Rectal smooth muscle tissue (tissue), 1 donor: ENCODE measurements at regions not wholly inside any gene's neighbourhood (a gene's known extent, or its start where the extent isn't known, plus 50 kb on each side); places are given as distances from the start of the nearest gene placed in this dataset.

Source experiments
- H3K27ac ChIP-seq: one replicate; pipeline ENCODE4 v1.7.0; 2013; ENCODE audit warnings: low read depth, low read length, inconsistent platforms
- H3K27me3 ChIP-seq: one replicate; pipeline ENCODE4 v1.7.0; 2013; ENCODE audit warnings: low read length; ENCODE audit not compliant: control insufficient read depth, insufficient read depth
- H3K36me3 ChIP-seq: one replicate; pipeline ENCODE4 v1.7.0; 2013; ENCODE audit warnings: low read length; ENCODE audit not compliant: control insufficient read depth, insufficient read depth
- H3K4me1 ChIP-seq: one replicate; pipeline ENCODE4 v1.7.0; 2013; ENCODE audit warnings: low read length; ENCODE audit not compliant: control insufficient read depth, insufficient read depth
- H3K4me3 ChIP-seq: one replicate; pipeline ENCODE4 v1.7.0; 2013; ENCODE audit warnings: low read length
- H3K9ac ChIP-seq: one replicate; pipeline ENCODE4 v1.7.0; 2013; ENCODE audit warnings: low read length

DNA sequence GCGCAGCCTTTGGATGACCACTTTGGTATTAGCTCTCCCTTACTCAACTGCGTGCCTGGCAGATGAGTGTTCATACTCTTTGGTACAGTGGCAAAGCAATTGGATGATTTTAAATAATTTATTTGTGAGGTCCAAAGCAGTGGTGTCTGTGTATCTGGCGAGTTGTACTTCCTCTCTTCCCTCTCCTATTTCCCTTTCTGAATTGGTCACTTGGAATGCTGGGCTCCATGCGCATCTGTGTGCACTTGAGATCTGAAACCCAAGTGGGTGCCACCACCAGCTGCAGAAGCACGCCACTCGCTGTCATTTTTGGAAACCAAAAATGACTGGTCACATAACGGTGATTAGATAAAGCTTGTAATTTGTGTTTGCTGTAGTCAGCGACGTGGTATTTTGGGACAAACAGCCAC is 386.0 kb upstream of the KLF4 start:
- Histone ChIP-seq H3K27me3 (no peaks in the 10 kb centered on the region), H3K36me3 (no peaks in the 10 kb centered on the region), H3K4me3 (no peak overlapping the region), H3K27ac (no peak overlapping the region), H3K9ac (no peak overlapping the region), H3K4me1 (no peaks in the 10 kb centered on the region)

DNA sequence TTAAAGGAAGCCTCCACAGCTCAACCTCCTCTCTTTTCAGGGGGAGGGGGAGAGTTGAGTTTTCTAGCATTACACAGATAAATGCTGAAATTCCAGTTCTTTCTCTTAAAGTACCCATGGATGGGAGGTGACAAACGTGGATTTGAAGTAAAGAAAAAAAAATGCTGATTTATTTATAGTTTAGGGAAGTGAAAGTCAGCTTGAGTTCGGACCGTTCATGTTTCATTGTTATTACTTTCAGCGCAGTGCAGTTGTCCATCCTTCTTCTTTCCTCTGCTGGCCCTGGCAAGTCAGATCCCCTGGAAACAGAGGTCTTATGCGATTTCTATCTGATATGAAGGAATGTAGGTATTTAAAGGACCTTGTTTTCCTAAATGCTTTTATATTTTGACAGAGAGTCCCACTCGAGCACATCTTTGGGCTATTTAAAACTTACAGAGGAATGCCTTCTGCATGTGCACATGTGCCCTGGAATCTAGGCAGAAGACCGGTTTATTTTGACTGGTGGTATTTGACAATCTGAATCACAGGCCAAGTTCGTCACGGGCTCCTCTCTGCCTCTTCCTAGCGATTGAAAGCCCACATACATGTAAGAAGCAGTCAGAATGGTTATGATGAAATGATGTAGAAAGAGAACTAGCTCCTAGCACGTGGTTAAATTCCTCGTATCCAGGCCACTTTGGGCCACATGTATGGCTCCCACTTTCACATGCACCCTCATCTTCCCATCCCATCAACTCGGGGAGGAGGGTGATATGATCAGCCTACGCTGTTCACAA is 385.2 kb upstream of the KLF4 start:
- no peaks in the 10 kb centered on the region for H3K36me3 ChIP-seq
- H3K4me1 ChIP-seq, result no peaks in the 10 kb centered on the region
- H3K4me3 ChIP-seq, result no peak overlapping the region
- H3K27ac ChIP-seq, result no peak overlapping the region
- H3K9ac ChIP-seq, result no peak overlapping the region
- no peaks in the 10 kb centered on the region for H3K27me3 ChIP-seq

DNA sequence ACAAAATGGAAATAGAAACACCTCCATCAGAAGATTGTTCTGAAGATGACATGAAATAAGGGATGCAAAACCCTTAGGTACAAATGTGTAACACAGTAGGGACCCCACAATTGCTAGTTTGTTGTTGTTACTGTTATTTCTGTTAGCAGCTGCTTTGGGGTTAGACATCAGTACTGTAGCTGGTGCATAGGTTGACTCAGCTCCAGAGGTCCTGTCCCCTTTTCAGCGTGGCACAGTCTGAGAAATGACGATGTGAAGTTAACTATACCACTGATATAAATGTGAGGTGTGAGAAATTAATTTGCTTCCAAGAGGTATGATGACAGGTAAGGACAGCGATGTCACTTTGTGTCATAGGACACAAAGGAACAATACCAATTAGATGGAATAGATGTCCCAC is 384.6 kb upstream of the KLF4 start:
- Histone ChIP-seq H3K4me3 (no peak overlapping the region), H3K27me3 (no peaks in the 10 kb centered on the region), H3K27ac (no peak overlapping the region), H3K36me3 (no peaks in the 10 kb centered on the region), H3K9ac (no peak overlapping the region), H3K4me1 (no peaks in the 10 kb centered on the region)

DNA sequence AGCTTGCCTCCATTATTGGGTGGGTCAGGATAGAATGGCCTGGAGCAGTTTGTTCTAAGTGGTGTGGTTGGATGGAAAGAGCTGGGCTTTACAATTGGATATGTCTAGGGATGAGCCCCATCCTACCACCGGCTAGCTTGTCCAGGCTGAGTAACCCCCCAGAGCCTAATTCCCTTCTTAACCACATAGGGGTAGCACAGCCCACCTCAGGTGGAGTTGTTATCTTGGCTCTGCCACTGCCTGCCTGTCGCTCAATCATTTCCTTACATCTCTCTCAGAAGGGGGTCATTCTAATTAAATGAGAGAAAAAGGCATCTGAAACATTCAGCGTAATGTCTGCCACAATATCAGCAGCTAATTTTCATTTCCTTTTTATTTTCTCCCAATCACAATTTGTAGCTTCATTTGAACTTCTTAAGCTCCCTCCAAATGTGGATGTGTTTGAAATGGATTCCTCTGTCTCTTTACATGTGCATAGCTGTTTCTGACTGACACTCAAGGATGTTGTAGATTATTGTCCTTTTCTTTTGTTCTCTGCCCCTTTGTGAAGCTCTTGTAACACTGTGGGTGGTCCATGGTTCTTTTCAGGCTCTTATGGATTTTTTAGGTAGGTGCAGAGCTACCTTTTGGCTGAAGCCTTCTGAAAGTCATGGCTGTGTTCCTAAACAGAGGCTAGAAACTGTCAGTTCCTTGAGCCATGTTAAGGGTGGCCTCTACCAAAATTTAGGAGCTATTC is 383.1 kb upstream of the KLF4 start:
- H3K9ac ChIP-seq, result no peak overlapping the region

DNA sequence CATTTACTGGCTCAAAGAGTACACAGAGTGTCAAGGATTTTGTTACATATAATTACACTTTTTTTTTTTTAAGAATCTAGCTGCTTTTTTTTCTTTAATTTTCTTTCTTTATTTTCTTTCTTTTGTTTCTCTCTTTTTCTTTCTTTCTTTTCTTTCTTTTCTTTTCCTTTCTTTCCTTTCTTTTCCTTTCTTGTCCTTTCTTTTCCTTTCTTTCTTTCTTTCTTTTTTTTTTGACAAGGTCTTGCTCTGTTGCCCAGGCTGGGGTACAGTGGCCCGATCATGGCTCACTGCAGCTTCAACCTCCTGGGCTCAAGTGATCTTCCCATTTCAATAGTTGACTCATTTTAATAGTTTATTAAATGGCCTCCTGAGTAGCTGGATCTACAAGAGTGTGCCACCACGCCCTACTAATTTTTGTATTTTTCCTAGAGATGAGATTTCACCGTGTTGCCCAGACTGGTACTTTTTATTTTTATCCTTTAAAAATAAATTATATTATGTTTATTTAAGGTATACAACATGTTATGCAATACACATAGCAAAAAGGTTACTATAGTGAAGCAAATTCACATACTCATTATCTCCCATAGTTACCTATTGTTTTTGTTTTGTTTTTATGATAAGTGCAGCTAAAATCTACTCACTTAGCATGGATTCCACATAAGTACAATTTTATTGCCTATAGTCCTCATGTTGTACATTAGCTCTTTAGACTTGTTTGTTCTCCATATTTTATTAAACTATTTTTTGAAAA is 381.5 kb upstream of the KLF4 start:
- H3K4me3 ChIP-seq, result no peak overlapping the region
- no peak overlapping the region for H3K9ac ChIP-seq
- no peaks in the 10 kb centered on the region for H3K4me1 ChIP-seq
- no peak overlapping the region for H3K27ac ChIP-seq
- no peaks in the 10 kb centered on the region for H3K36me3 ChIP-seq
- no peaks in the 10 kb centered on the region for H3K27me3 ChIP-seq

More for the DNA sequence above, 383.1 kb upstream of the KLF4 start:
- Histone ChIP-seq H3K27ac (no peak overlapping the region), H3K36me3 (no peaks in the 10 kb centered on the region), H3K4me3 (no peak overlapping the region), H3K27me3 (no peaks in the 10 kb centered on the region), H3K4me1 (no peaks in the 10 kb centered on the region)

DNA sequence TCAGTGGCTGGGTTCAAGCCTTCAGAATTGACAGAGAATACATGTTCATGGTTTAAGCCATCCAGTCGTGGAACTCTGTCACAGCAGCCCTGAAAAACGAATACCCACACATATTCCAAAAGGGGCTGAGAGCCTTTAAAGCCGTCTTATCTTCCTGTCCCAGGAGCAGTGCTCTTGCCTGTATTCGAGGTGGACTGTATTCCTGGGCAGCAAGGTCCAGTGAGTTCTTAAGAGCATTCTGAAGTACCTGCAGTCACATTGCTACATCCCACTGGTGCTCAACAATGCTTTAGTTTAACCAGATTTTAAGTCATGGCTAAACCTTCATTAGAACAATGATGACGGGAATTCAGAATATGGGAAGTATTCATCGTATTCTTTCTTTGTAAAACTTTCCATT is 380.7 kb upstream of the KLF4 start:
- Histone ChIP-seq H3K9ac (no peak overlapping the region), H3K27me3 (no peaks in the 10 kb centered on the region), H3K27ac (no peak overlapping the region), H3K36me3 (no peaks in the 10 kb centered on the region), H3K4me1 (no peaks in the 10 kb centered on the region), H3K4me3 (no peak overlapping the region)

DNA sequence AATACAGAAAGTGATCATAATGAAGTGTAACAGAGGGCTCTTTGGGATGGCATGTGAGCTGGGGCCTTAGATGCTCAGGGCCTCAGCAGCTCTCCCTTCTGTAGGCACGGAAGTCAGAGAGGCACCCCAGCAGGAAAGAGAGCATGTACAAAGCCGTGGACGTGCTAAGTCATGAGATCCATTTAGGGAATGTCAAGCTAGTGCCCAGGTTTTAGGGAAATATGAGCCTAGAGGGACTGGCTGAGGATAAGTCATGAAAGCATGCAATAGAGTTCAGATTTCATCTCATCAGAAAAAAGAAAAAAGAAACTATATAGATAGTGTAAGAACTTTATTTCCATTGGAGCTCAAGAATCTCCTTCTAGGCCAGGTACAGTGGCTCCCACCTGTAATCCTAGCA is 379.5 kb upstream of the KLF4 start:
- H3K4me1 ChIP-seq, result no peaks in the 10 kb centered on the region
- no peaks in the 10 kb centered on the region for H3K27me3 ChIP-seq
- no peak overlapping the region for H3K27ac ChIP-seq
- H3K9ac ChIP-seq, result no peak overlapping the region
- no peaks in the 10 kb centered on the region for H3K36me3 ChIP-seq
- no peak overlapping the region for H3K4me3 ChIP-seq

DNA sequence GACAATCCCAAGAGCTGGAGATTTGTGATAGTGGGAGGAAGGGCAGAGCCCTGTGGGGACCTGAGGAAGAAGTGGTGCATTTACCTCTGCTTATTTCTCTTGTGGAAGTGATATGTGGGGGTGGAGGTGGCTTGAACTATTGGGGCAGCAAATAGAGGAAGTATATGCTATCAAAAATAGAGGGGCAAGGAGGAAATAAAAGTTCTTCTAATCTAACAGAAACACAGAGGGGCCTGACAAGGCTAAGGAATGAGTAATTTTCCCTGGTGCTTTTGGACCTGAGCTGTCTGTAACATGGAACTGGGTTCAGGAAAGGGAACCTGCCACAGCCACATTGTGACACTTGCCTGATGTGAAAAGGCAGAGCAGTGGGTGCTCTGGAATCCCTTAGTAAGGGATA is 378.6 kb upstream of the KLF4 start:
- H3K27me3 ChIP-seq, result no peaks in the 10 kb centered on the region
- H3K9ac ChIP-seq, result no peak overlapping the region
- H3K4me1 ChIP-seq, result no peaks in the 10 kb centered on the region
- H3K4me3 ChIP-seq, result no peak overlapping the region
- H3K27ac ChIP-seq, result no peak overlapping the region
- H3K36me3 ChIP-seq, result no peaks in the 10 kb centered on the region

DNA sequence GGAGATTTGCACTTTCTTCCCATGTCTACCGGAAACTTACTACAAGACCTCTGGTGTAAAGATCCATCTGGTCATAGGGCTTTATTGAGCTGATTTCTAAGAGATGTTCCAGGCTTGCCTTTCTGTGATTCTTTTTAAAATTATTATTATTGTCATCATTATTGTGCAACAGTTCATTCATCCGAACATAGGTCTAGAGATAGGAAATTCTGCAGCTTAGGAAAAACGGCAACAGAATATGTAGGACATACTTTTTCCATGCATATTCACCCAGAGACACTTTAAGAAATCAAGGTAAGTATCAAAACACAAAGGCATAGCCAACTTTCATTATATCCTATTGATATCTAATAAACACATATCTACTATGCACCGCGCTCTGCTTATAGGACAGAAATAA is 378.2 kb upstream of the KLF4 start:
- no peak overlapping the region for H3K27ac ChIP-seq
- no peaks in the 10 kb centered on the region for H3K36me3 ChIP-seq
- no peaks in the 10 kb centered on the region for H3K27me3 ChIP-seq
- H3K4me3 ChIP-seq, result no peak overlapping the region
- H3K4me1 ChIP-seq, result no peaks in the 10 kb centered on the region
- no peak overlapping the region for H3K9ac ChIP-seq

DNA sequence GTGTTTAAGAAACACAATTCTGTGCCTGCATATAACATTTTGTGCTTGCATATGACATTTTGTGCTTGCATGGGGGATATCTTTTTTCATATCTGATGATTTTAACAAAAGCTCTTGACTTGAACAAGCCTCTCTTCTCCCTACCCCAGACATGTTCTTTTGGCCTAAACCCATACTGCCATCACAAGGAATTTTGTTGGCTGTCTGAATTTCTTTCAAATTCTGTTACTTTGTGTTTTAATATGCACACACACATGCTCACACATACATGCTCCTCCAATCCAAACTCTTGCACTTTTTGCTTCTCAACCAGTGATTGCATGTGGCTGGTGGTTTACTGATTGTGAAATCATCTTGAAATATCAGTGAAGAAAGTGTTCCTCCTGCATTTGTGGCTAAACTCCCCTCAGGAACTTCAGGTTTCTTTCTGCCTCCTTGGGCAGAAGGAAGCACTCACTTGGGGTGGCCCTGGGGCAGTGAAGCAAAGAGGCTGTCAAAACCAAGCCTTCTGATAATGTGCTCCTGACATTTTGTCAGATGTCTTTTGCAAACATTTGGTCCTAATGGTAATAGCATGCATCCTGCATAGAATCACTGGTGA is 377.2 kb upstream of the KLF4 start:
- Histone ChIP-seq H3K9ac (no peak overlapping the region), H3K36me3 (no peaks in the 10 kb centered on the region), H3K27ac (no peak overlapping the region), H3K4me1 (no peaks in the 10 kb centered on the region), H3K4me3 (no peak overlapping the region), H3K27me3 (no peaks in the 10 kb centered on the region)

DNA sequence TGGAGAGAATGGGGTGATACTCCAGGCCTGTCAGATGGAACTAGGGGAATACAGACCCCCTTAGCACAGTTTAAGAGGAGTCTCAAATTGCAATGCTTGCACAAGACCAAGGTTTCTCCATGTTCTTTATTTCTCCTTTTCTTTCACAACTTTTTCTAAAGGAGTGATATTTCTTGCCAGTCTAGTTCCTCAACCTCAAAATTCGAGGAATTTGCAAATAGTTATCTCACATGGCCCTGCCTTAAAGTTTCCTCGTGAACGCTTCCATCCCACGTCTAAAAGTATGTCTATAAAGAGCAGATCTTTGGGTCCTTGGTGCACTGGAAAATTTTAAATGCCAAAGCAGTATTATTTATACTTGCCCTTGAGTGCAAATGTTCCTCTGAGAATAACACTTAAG is 373.8 kb upstream of the KLF4 start:
- H3K27ac ChIP-seq, result no peak overlapping the region
- no peaks in the 10 kb centered on the region for H3K4me1 ChIP-seq
- H3K27me3 ChIP-seq, result no peaks in the 10 kb centered on the region
- no peak overlapping the region for H3K4me3 ChIP-seq
- H3K9ac ChIP-seq, result no peak overlapping the region
- H3K36me3 ChIP-seq, result no peaks in the 10 kb centered on the region

DNA sequence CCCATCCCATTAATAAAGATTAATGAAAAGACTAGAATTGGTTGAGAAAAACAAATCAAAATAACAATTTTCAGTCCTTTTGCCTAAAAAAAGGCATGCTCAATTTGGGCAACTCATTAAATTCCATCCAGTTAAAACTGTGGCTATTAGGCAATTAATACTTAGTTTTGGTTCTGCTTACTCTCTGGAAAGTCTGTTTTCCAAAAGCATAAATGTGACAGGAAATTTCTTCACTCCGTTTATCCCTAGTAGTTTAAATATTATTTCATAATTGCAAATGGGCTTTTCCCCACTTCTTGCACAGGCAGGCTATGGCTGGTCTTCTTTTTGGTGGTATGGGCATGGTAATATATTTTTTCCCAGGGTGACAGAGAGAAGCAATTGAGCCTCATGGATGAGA is 373.3 kb upstream of the KLF4 start:
- Histone ChIP-seq H3K4me1 (no peaks in the 10 kb centered on the region), H3K36me3 (no peaks in the 10 kb centered on the region), H3K27ac (no peak overlapping the region), H3K9ac (no peak overlapping the region), H3K4me3 (no peak overlapping the region), H3K27me3 (no peaks in the 10 kb centered on the region)
